Caco-2 (cell line): ENCODE measurements at regions not wholly inside any gene's neighbourhood (a gene's known extent, or its start where the extent isn't known, plus 50 kb on each side); places are given as distances from the start of the nearest gene placed in this dataset.

Experiments used
- BruUV-seq: library from RNA; stranded (reverse); fragments of 400-500 nt; replicated peaks from 2 replicates; lab custom pipeline; 2021; lab: Mats Ljungman, UMichigan
- CTCF ChIA-PET: fragments of 300-600 bp; sonication (Branson Sonifier 250); formaldehyde crosslinking; loops from one replicate; lab custom pipeline; 2022; ENCODE audit warnings: antibody characterized with exemption; lab: Charles Lee
- POLR2A ChIA-PET: fragments of 300-600 bp; sonication (Branson Sonifier 250); formaldehyde crosslinking; loops from one replicate; lab custom pipeline; 2022; ENCODE audit warnings: antibody characterized with exemption; lab: Charles Lee
- DNase-seq, 2 experiments: peaks; one replicate each; pipeline versions ENCODE4 v3.0.0 to v3.0.0-alpha.2; 2020 to 2022
- H3K27me3 ChIP-seq: replicated peaks from 2 replicates; pipeline ENCODE4 v1.6.0; 2011; ENCODE audit warnings: low read length; ENCODE audit not compliant: control insufficient read depth, insufficient read depth
- H3K36me3 ChIP-seq: 2 replicates; pipeline ENCODE4 v1.5.1; 2011; ENCODE audit warnings: low read length; ENCODE audit not compliant: control insufficient read depth, insufficient read depth
- H3K4me1 ChIP-seq: fragments of 250-450 bp; sonication (Bioruptor Pico); 2 replicates; pipeline ENCODE4 v1.5.1; 2020; ENCODE audit warnings: mild to moderate bottlenecking
- H3K4me3 ChIP-seq: 2 replicates; pipeline ENCODE4 v1.5.1; 2011; ENCODE audit warnings: low read depth, mild to moderate bottlenecking, control low read depth, low read length
- H3K9me3 ChIP-seq: fragments of 250-450 bp; sonication (Bioruptor Pico); 2 replicates; pipeline ENCODE4 v1.5.1; 2020; ENCODE audit warnings: mild to moderate bottlenecking, moderate library complexity
- H3K27ac Mint-ChIP-seq: one replicate; pipeline ENCODE4 v1.8.0; 2022; ENCODE audit warnings: mixed read lengths; ENCODE audit not compliant: unreplicated experiment
- H3K27me3 Mint-ChIP-seq: one replicate; pipeline ENCODE4 v1.8.0; 2022; ENCODE audit warnings: mixed read lengths; ENCODE audit not compliant: insufficient read depth, unreplicated experiment
- H3K36me3 Mint-ChIP-seq: one replicate; pipeline ENCODE4 v1.8.0; 2022; ENCODE audit warnings: mild to moderate bottlenecking, mixed read lengths; ENCODE audit not compliant: insufficient read depth, unreplicated experiment
- H3K4me1 Mint-ChIP-seq: one replicate; pipeline ENCODE4 v1.8.0; 2022; ENCODE audit warnings: low read depth, mixed read lengths; ENCODE audit not compliant: unreplicated experiment
- H3K4me3 Mint-ChIP-seq: one replicate; pipeline ENCODE4 v1.8.0; 2022; ENCODE audit warnings: mild to moderate bottlenecking, moderate library complexity, mixed read lengths; ENCODE audit not compliant: unreplicated experiment
- H3K9me3 Mint-ChIP-seq: one replicate; pipeline ENCODE4 v1.8.0; 2022; ENCODE audit warnings: mixed read lengths; ENCODE audit not compliant: unreplicated experiment
- CTCF ChIP-seq, 2 experiments: fragments of 200-600 bp in 1 of 2; IDR thresholded peaks; 1 replicate in 1 of 2; 2 replicates in 1 of 2; pipeline versions ENCODE4 v1.5.1 to v1.8.0; 2011 to 2022; ENCODE audit warnings: antibody characterized with exemption in 1 of 2, control low read depth in 1 of 2, inconsistent platforms in 1 of 2, low read depth in 1 of 2, low read length in 1 of 2, mild to moderate bottlenecking in 1 of 2, moderate library complexity in 1 of 2; ENCODE audit not compliant: insufficient read depth in 1 of 2, severe bottlenecking in 1 of 2, unreplicated experiment in 1 of 2
- intact Hi-C: fragments of 100-400 bp; cut with micrococcal nuclease; formaldehyde crosslinking; loops from one replicate; pipeline ENCODE4 v1.10.0; 2022; ENCODE audit not compliant: unreplicated experiment

GRCh38 chr18:53586923-53587322 is 637.5 kb downstream of the MBD2 start:
- Mint-ChIP-seq H3K27ac (no peak overlapping the region), H3K4me1 (no peaks in the 10 kb centered on the region), H3K36me3 (no peaks in the 10 kb centered on the region), H3K27me3 (no peaks in the 10 kb centered on the region), H3K4me3 (no peak overlapping the region), H3K9me3 (no peaks in the 10 kb centered on the region)
- Histone ChIP-seq H3K4me1 (no peaks in the 10 kb centered on the region), H3K36me3 (no peaks in the 10 kb centered on the region), H3K4me3 (no peak overlapping the region), H3K9me3 (no peaks in the 10 kb centered on the region), H3K27me3 (no peaks in the 10 kb centered on the region)
- ChIA-PET POLR2A (no interaction called here), CTCF (no interaction called here)
- no peak for DNase-seq
- intact Hi-C loops, result no loop called here
- no TSS peak for BruUV-seq
- no peak for TF ChIP-seq CTCF (IDR thresholded peaks at IDR 0.05; ENCODE audit: insufficient read depth in 1 of 2, low read depth in 1 of 2, low read length in 1 of 2, severe bottlenecking in 1 of 2, unreplicated experiment in 1 of 2)
